Activated CD8-positive, alpha-beta memory T cell treated with anti-CD3 and anti-CD28 coated beads, Interleukin-2, amount 10 ng/mL, durations not matched to agents 7 days and 5 days (primary cell): ENCODE measurements at regions not wholly inside any gene's neighbourhood (a gene's known extent, or its start where the extent isn't known, plus 50 kb on each side); places are given as distances from the start of the nearest gene placed in this dataset.
"Not testable (repeated sequence)": the region's sequence is repeated elsewhere in the genome, so short reads cannot be mapped to it uniquely, and the experiment has no call there.

Experiments
- ATAC-seq: fragments of 150-1000 bp; cut with Tn5 transposase; one replicate; pipeline ENCODE4 v1.10.0; 2021; ENCODE audit warnings: moderate library complexity
- CTCF ChIA-PET: fragments of 350-600 bp; sonication (Branson Sonifier 250); formaldehyde crosslinking; loops from one replicate; lab custom pipeline; 2021; ENCODE audit warnings: antibody characterized with exemption; lab: Charles Lee
- DNase-seq: peaks from one replicate; pipeline ENCODE4 v3.0.0-alpha.2; 2020
- H3K27ac Mint-ChIP-seq: one replicate; pipeline ENCODE4 v1.8.0; 2021; ENCODE audit warnings: mild to moderate bottlenecking, mixed read lengths
- H3K27me3 Mint-ChIP-seq: one replicate; pipeline ENCODE4 v1.8.0; 2021; ENCODE audit warnings: mixed read lengths
- H3K36me3 Mint-ChIP-seq: one replicate; pipeline ENCODE4 v1.8.0; 2021; ENCODE audit warnings: mild to moderate bottlenecking, mixed read lengths
- H3K4me1 Mint-ChIP-seq: one replicate; pipeline ENCODE4 v1.8.0; 2021; ENCODE audit warnings: mixed read lengths
- H3K4me3 Mint-ChIP-seq: one replicate; pipeline ENCODE4 v1.8.0; 2021; ENCODE audit warnings: mild to moderate bottlenecking, moderate library complexity, mixed read lengths
- H3K9me3 Mint-ChIP-seq: one replicate; pipeline ENCODE4 v1.8.0; 2022; ENCODE audit warnings: low read depth, mixed read lengths

GRCh38 chr12:28023156-28023887, 50.8 kb upstream of the PTHLH start:
- DNase-seq (no peak), ATAC-seq (no peak)
- no peaks in the 10 kb centered on the region for H3K9me3 Mint-ChIP-seq
- H3K27ac Mint-ChIP-seq, result no peak overlapping the region
- CTCF ChIA-PET, result no interaction called here
- H3K27me3 Mint-ChIP-seq, result peaks cover 5% of the 10 kb centered on the region
- no peak overlapping the region for H3K4me3 Mint-ChIP-seq
- H3K4me1 Mint-ChIP-seq, result no peaks in the 10 kb centered on the region
- H3K36me3 Mint-ChIP-seq, result no peaks in the 10 kb centered on the region

GRCh38 chr12:28024231-28024995, 51.9 kb upstream of the PTHLH start:
- CTCF ChIA-PET, result no interaction called here
- Mint-ChIP-seq H3K27ac (no peak overlapping the region), H3K9me3 (no peaks in the 10 kb centered on the region), H3K27me3 (no peaks in the 10 kb centered on the region), H3K36me3 (no peaks in the 10 kb centered on the region), H3K4me3 (no peak overlapping the region), H3K4me1 (no peaks in the 10 kb centered on the region)
- ATAC-seq (no peak), DNase-seq (no peak)

- Mint-ChIP-seq H3K27ac (no peak overlapping the region), H3K4me3 (no peak overlapping the region), H3K9me3 (no peaks in the 10 kb centered on the region), H3K27me3 (no peaks in the 10 kb centered on the region), H3K36me3 (no peaks in the 10 kb centered on the region), H3K4me1 (no peaks in the 10 kb centered on the region)
- DNase-seq, result no peak
- CTCF ChIA-PET, result no interaction called here
- ATAC-seq, result no peak
Measured at GRCh38 chr12:28025821-28026505, 53.4 kb upstream of the PTHLH start.

- no peaks in the 10 kb centered on the region for H3K36me3 Mint-ChIP-seq
- H3K27me3 Mint-ChIP-seq, result no peaks in the 10 kb centered on the region
- CTCF ChIA-PET, result no interaction called here
- no peak overlapping the region for H3K27ac Mint-ChIP-seq
- ATAC-seq, result no peak
- H3K9me3 Mint-ChIP-seq, result no peaks in the 10 kb centered on the region
- H3K4me3 Mint-ChIP-seq, result no peak overlapping the region
- no peak for DNase-seq
- no peaks in the 10 kb centered on the region for H3K4me1 Mint-ChIP-seq
Measured at GRCh38 chr12:28026701-28027100, 54.2 kb upstream of the PTHLH start.

- no peak for ATAC-seq
- H3K9me3 Mint-ChIP-seq, result no peaks in the 10 kb centered on the region
- no peak for DNase-seq
- H3K4me1 Mint-ChIP-seq, result no peaks in the 10 kb centered on the region
- CTCF ChIA-PET, result no interaction called here
- H3K4me3 Mint-ChIP-seq, result no peak overlapping the region
- H3K27me3 Mint-ChIP-seq, result no peaks in the 10 kb centered on the region
- no peak overlapping the region for H3K27ac Mint-ChIP-seq
- no peaks in the 10 kb centered on the region for H3K36me3 Mint-ChIP-seq
Measured at GRCh38 chr12:28027328-28027727, 54.8 kb upstream of the PTHLH start.

GRCh38 chr12:28027947-28028724, 55.6 kb upstream of the PTHLH start:
- CTCF ChIA-PET, result no interaction called here
- Mint-ChIP-seq H3K27ac (no peak overlapping the region), H3K9me3 (no peaks in the 10 kb centered on the region), H3K27me3 (no peaks in the 10 kb centered on the region), H3K36me3 (no peaks in the 10 kb centered on the region), H3K4me1 (no peaks in the 10 kb centered on the region), H3K4me3 (no peak overlapping the region)
- ATAC-seq (no peak), DNase-seq (no peak)

GRCh38 chr12:28032811-28033537, 60.4 kb upstream of the PTHLH start:
- CTCF ChIA-PET, result no interaction called here
- Mint-ChIP-seq H3K36me3 (no peaks in the 10 kb centered on the region), H3K27me3 (peaks cover 2% of the 10 kb centered on the region), H3K4me3 (no peak overlapping the region), H3K27ac (no peak overlapping the region), H3K9me3 (no peaks in the 10 kb centered on the region), H3K4me1 (no peaks in the 10 kb centered on the region)
- ATAC-seq (no peak), DNase-seq (no peak)

- H3K9me3 Mint-ChIP-seq, result no peaks in the 10 kb centered on the region
- no peak for ATAC-seq
Measured at GRCh38 chr12:28033538-28033915, 61.0 kb upstream of the PTHLH start.

GRCh38 chr12:28034271-28034670, 61.7 kb upstream of the PTHLH start:
- H3K27ac Mint-ChIP-seq, result no peak overlapping the region

More at GRCh38 chr12:28033538-28033915, 61.0 kb upstream of the PTHLH start:
- Mint-ChIP-seq H3K27me3 (peaks cover 2% of the 10 kb centered on the region), H3K36me3 (no peaks in the 10 kb centered on the region), H3K27ac (no peak overlapping the region), H3K4me3 (no peak overlapping the region), H3K4me1 (no peaks in the 10 kb centered on the region)
- CTCF ChIA-PET, result no interaction called here
- no peak for DNase-seq

GRCh38 chr12:28035500-28035899, 63.0 kb upstream of the PTHLH start:
- H3K4me1 Mint-ChIP-seq, result no peaks in the 10 kb centered on the region
- CTCF ChIA-PET, result no interaction called here
- DNase-seq (no peak), ATAC-seq (no peak)
- peaks cover 2% of the 10 kb centered on the region for H3K27me3 Mint-ChIP-seq
- H3K9me3 Mint-ChIP-seq, result no peaks in the 10 kb centered on the region
- H3K27ac Mint-ChIP-seq, result no peak overlapping the region
- H3K4me3 Mint-ChIP-seq, result no peak overlapping the region
- no peaks in the 10 kb centered on the region for H3K36me3 Mint-ChIP-seq

More at GRCh38 chr12:28034271-28034670, 61.7 kb upstream of the PTHLH start:
- CTCF ChIA-PET, result no interaction called here
- ATAC-seq (no peak), DNase-seq (no peak)
- Mint-ChIP-seq H3K27me3 (peaks cover 2% of the 10 kb centered on the region), H3K9me3 (no peaks in the 10 kb centered on the region), H3K4me3 (no peak overlapping the region), H3K36me3 (no peaks in the 10 kb centered on the region), H3K4me1 (no peaks in the 10 kb centered on the region)

- Mint-ChIP-seq H3K4me3 (no peak overlapping the region), H3K27me3 (peaks cover 2% of the 10 kb centered on the region), H3K4me1 (no peaks in the 10 kb centered on the region), H3K9me3 (no peaks in the 10 kb centered on the region), H3K27ac (no peak overlapping the region), H3K36me3 (no peaks in the 10 kb centered on the region)
- ATAC-seq, result no peak
- CTCF ChIA-PET, result no interaction called here
- DNase-seq, result no peak
Measured at GRCh38 chr12:28036940-28037339, 64.4 kb upstream of the PTHLH start.

GRCh38 chr12:28040246-28040645, 67.7 kb upstream of the PTHLH start:
- H3K27me3 Mint-ChIP-seq, result peaks cover 8% of the 10 kb centered on the region
- no peaks in the 10 kb centered on the region for H3K4me1 Mint-ChIP-seq

GRCh38 chr12:28046600-28046999, 74.1 kb upstream of the PTHLH start:
- H3K27me3 Mint-ChIP-seq, H3K9me3 Mint-ChIP-seq, DNase-seq, CTCF ChIA-PET, H3K4me3 Mint-ChIP-seq, H3K36me3 Mint-ChIP-seq, H3K4me1 Mint-ChIP-seq, H3K27ac Mint-ChIP-seq, ATAC-seq: not testable (repeated sequence)

More at GRCh38 chr12:28040246-28040645, 67.7 kb upstream of the PTHLH start:
- H3K4me3 Mint-ChIP-seq, result no peak overlapping the region
- DNase-seq, result no peak
- no peak overlapping the region for H3K27ac Mint-ChIP-seq
- no peak for ATAC-seq
- H3K9me3 Mint-ChIP-seq, result no peaks in the 10 kb centered on the region
- CTCF ChIA-PET, result no interaction called here
- H3K36me3 Mint-ChIP-seq, result no peaks in the 10 kb centered on the region
